ENCODE measurements at regions not wholly inside any gene's neighbourhood (a gene's known extent, or its start where the extent isn't known, plus 50 kb on each side); places are given as distances from the start of the nearest gene placed in this dataset.
"Not testable (repeated sequence)": the region's sequence is repeated elsewhere in the genome, so short reads cannot be mapped to it uniquely, and the experiment has no call there.

- no peak for DNase-seq
Measured at GRCh38 chr10:118873091-118873737, 118.4 kb upstream of the CACUL1 start.

- no peak for DNase-seq
Measured at GRCh38 chr10:118873738-118874105, 119.0 kb upstream of the CACUL1 start.

- DNase-seq = no peak
Measured at GRCh38 chr10:118874171-118874570, 119.4 kb upstream of the CACUL1 start.

- DNase-seq = no peak
Measured at GRCh38 chr10:118875087-118875486, 120.3 kb upstream of the CACUL1 start.

- DNase-seq = no peak
Measured at GRCh38 chr10:118882741-118883140, 128.0 kb upstream of the CACUL1 start.

GRCh38 chr10:118892255-118892654, 137.3 kb upstream of the NANOS1 start:
- DNase-seq = no peak

- not testable (repeated sequence) for DNase-seq
Measured at GRCh38 chr10:118894891-118895290, 134.6 kb upstream of the NANOS1 start.

GRCh38 chr10:118900617-118901016, 128.9 kb upstream of the NANOS1 start:
- DNase-seq = no peak

- DNase-seq = no peak
Measured at GRCh38 chr10:118901380-118901779, 128.1 kb upstream of the NANOS1 start.

GRCh38 chr10:118901906-118902305, 127.6 kb upstream of the NANOS1 start:
- no peak for DNase-seq

- not testable (repeated sequence) for DNase-seq
Measured at GRCh38 chr10:118902656-118903055, 126.9 kb upstream of the NANOS1 start.

GRCh38 chr10:118903251-118903650, 126.3 kb upstream of the NANOS1 start:
- no peak for DNase-seq

- DNase-seq = no peak
Measured at GRCh38 chr10:118903691-118904090, 125.8 kb upstream of the NANOS1 start.

- no peak for DNase-seq
Measured at GRCh38 chr10:118904286-118904685, 125.2 kb upstream of the NANOS1 start.

GRCh38 chr10:118907051-118907450, 122.5 kb upstream of the NANOS1 start:
- DNase-seq = no peak

- DNase-seq = no peak
Measured at GRCh38 chr10:118908557-118909256, 120.8 kb upstream of the NANOS1 start.

GRCh38 chr10:118910702-118911101, 118.8 kb upstream of the NANOS1 start:
- no peak for DNase-seq

- no peak for DNase-seq
Measured at GRCh38 chr10:118911363-118911762, 118.2 kb upstream of the NANOS1 start.

GRCh38 chr10:118912961-118913600, 116.4 kb upstream of the NANOS1 start:
- DNase-seq = no peak

GRCh38 chr10:118913825-118914224, 115.7 kb upstream of the NANOS1 start:
- no peak for DNase-seq

GRCh38 chr10:118914629-118915028, 114.9 kb upstream of the NANOS1 start:
- no peak for DNase-seq

GRCh38 chr10:118915161-118915560, 114.4 kb upstream of the NANOS1 start:
- no peak for DNase-seq

- DNase-seq = no peak
Measured at GRCh38 chr10:118916777-118917176, 112.7 kb upstream of the NANOS1 start.

GRCh38 chr10:118917701-118918100, 111.8 kb upstream of the NANOS1 start:
- DNase-seq = no peak

Measured in activated CD8-positive, alpha-beta memory T cell treated with anti-CD3 and anti-CD28 coated beads, Interleukin-2, amount 50 U/mL, for 48 hours (primary cell).